Endothelial cell (in vitro differentiated cells): ENCODE measurements at regions not wholly inside any gene's neighbourhood (a gene's known extent, or its start where the extent isn't known, plus 50 kb on each side); places are given as distances from the start of the nearest gene placed in this dataset.

Experiments
- DNase-seq: peaks from one replicate; pipeline ENCODE4 v3.0.0; 2021; ENCODE audit warnings: low spot score
- H3K27ac Mint-ChIP-seq: one replicate; pipeline ENCODE4 v1.8.0; 2021; ENCODE audit warnings: mixed read lengths, inconsistent platforms; ENCODE audit not compliant: unreplicated experiment
- H3K27me3 Mint-ChIP-seq: one replicate; pipeline ENCODE4 v1.8.0; 2021; ENCODE audit warnings: mild to moderate bottlenecking, moderate library complexity, mixed read lengths, inconsistent platforms; ENCODE audit not compliant: unreplicated experiment
- H3K36me3 Mint-ChIP-seq: one replicate; pipeline ENCODE4 v1.8.0; 2021; ENCODE audit warnings: mild to moderate bottlenecking, low read depth, mixed read lengths, inconsistent platforms; ENCODE audit not compliant: unreplicated experiment
- H3K4me1 Mint-ChIP-seq: one replicate; pipeline ENCODE4 v1.8.0; 2021; ENCODE audit warnings: mild to moderate bottlenecking, mixed read lengths, inconsistent platforms; ENCODE audit not compliant: unreplicated experiment
- H3K4me3 Mint-ChIP-seq: one replicate; pipeline ENCODE4 v1.8.0; 2021; ENCODE audit warnings: mild to moderate bottlenecking, mixed read lengths, inconsistent platforms; ENCODE audit not compliant: unreplicated experiment
- H3K9me3 Mint-ChIP-seq: one replicate; pipeline ENCODE4 v1.8.0; 2021; ENCODE audit warnings: mixed read lengths, inconsistent platforms; ENCODE audit not compliant: unreplicated experiment
- TF ChIP-seq, protein P1 (sequence below): fragments of 200-600 bp; sonication (generic); IDR thresholded peaks from one replicate; pipeline ENCODE4 v1.5.0; 2021; ENCODE audit warnings: antibody characterized with exemption; ENCODE audit not compliant: unreplicated experiment

DNA sequence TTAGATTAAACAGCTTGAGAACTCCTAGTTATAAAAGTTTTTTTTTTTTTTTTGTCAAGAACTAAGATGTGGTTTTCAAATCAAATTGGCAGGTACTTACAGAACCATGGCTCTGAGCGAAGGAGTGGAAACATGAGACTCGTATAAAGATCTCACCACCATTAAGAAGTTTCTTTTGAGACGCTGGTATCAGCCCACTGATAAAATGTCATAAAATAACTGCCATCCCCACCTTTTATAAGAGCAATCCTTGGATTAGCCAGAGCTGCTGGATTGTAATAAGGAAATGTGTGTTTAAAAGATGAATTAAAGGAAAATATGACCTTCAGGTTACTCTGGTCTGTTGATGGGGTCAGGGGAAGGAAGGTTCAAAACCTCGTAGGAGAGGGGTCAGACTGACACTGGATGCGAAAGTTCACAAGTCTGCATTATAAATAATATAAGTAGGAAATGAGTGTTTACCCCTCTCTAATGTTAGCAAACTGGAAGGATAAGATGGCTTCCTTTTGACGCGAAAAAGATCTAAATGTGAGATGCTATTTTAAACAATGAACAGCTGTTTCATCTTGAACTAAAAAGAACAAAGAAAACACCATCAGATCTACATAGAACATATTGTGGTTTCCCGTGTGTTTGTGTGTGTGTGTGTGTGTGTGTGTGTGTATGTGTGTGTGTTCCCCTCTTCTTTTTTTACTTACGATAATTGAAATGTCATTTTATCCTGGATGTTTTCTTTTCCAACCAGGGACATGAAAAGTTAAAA lies 386.8 kb upstream of the JAG1 start:
- Mint-ChIP-seq H3K27me3 (no peaks in the 10 kb centered on the region), H3K27ac (no peak overlapping the region), H3K4me1 (no peaks in the 10 kb centered on the region), H3K4me3 (no peak overlapping the region), H3K9me3 (no peaks in the 10 kb centered on the region), H3K36me3 (no peaks in the 10 kb centered on the region)
- DNase-seq, result no peak
- TF ChIP-seq, protein P1, sequence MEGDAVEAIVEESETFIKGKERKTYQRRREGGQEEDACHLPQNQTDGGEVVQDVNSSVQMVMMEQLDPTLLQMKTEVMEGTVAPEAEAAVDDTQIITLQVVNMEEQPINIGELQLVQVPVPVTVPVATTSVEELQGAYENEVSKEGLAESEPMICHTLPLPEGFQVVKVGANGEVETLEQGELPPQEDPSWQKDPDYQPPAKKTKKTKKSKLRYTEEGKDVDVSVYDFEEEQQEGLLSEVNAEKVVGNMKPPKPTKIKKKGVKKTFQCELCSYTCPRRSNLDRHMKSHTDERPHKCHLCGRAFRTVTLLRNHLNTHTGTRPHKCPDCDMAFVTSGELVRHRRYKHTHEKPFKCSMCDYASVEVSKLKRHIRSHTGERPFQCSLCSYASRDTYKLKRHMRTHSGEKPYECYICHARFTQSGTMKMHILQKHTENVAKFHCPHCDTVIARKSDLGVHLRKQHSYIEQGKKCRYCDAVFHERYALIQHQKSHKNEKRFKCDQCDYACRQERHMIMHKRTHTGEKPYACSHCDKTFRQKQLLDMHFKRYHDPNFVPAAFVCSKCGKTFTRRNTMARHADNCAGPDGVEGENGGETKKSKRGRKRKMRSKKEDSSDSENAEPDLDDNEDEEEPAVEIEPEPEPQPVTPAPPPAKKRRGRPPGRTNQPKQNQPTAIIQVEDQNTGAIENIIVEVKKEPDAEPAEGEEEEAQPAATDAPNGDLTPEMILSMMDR, result no peak

DNA sequence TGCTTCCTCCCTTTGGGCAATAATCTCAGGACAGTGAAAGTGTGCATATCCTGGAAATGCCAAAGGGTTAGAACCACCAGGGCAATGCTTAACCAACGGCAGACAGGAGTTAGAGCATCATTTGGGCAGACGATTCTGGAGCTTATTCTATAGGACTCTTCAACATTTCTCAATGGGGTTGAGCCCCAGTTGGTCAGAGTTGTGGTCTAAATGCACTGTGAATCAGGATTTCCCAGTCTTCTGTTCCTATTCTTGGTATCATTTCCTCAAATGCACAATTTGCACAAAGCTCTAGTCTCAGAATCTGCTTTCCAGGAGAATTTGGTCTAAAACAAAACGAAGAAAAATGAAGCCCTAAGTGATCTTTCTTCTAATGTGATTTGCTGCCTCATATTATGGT lies 389.6 kb upstream of the JAG1 start:
- H3K4me1 Mint-ChIP-seq, result no peaks in the 10 kb centered on the region
- no peak overlapping the region for H3K27ac Mint-ChIP-seq
- H3K9me3 Mint-ChIP-seq, result no peaks in the 10 kb centered on the region
- H3K36me3 Mint-ChIP-seq, result no peaks in the 10 kb centered on the region
- no peak for DNase-seq
- TF ChIP-seq, protein P1, result no peak
- no peak overlapping the region for H3K4me3 Mint-ChIP-seq
- H3K27me3 Mint-ChIP-seq, result no peaks in the 10 kb centered on the region

DNA sequence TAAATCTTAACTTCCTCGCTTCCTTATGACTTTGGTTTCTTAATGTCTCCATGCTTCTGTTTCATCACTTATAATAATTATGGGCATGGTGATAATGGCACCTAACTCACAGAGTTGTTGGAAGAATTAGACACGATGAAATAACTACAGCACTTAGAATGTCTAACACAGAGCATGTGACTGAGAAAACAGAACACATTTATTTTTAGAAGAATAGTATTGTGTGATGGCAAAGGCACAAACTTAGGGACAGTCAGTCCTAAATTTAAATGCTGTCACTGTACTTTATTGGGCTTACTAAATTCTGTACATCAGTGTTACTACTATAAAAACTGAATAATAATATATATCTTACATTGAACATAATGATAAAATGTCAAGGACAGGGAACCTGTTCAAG lies 391.1 kb upstream of the JAG1 start:
- DNase-seq, result no peak
- Mint-ChIP-seq H3K9me3 (no peaks in the 10 kb centered on the region), H3K4me3 (no peak overlapping the region), H3K27ac (no peak overlapping the region), H3K4me1 (no peaks in the 10 kb centered on the region), H3K27me3 (no peaks in the 10 kb centered on the region), H3K36me3 (no peaks in the 10 kb centered on the region)
- TF ChIP-seq, protein P1, result no peak

DNA sequence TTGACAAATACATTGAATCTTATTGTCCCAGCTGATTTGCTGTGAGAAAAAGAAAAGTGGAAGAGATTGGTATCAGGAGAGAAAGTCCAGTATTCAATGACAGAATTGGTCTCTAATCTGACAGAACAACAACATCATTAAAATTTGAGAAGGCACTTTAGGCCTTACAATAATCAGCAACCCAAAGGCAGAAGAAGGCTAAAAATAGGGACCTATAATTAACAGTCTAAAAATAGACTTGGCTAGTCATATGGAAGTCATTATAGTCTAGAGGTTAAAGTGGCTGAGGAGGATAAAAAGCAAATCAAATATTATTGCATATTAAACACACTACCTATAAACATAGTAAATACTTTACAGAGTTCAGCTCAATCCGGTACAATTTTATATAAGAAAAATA lies 393.6 kb upstream of the JAG1 start:
- no peak overlapping the region for H3K27ac Mint-ChIP-seq
- TF ChIP-seq, protein P1, result no peak
- DNase-seq, result no peak
- H3K4me1 Mint-ChIP-seq, result no peaks in the 10 kb centered on the region
- no peaks in the 10 kb centered on the region for H3K36me3 Mint-ChIP-seq
- H3K9me3 Mint-ChIP-seq, result no peaks in the 10 kb centered on the region
- H3K27me3 Mint-ChIP-seq, result no peaks in the 10 kb centered on the region
- no peak overlapping the region for H3K4me3 Mint-ChIP-seq

DNA sequence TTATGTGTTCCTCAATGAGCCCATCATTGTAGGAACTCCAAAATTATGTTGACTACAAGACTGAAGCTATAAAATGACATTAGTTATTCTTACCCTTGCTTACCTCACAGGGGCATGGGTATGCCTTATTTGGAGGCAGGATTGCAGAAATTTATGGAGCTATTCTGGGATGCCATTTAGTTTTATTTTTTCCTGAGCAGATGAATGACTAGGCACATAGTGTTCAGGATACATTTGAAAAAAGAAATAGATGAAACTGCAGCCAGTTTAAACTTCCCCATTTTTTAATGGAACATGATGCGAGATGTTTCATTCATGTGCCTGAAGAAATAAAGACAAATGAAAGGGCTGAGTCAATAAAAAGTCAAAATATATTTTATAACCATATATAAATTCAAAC lies 399.2 kb upstream of the JAG1 start:
- DNase-seq, result no peak
- Mint-ChIP-seq H3K27me3 (no peaks in the 10 kb centered on the region), H3K27ac (no peak overlapping the region), H3K4me3 (no peak overlapping the region), H3K36me3 (no peaks in the 10 kb centered on the region), H3K9me3 (no peaks in the 10 kb centered on the region), H3K4me1 (no peaks in the 10 kb centered on the region)
- TF ChIP-seq, protein P1, result no peak
